ENCODE measurements at regions not wholly inside any gene's neighbourhood (a gene's known extent, or its start where the extent isn't known, plus 50 kb on each side); places are given as distances from the start of the nearest gene placed in this dataset.

DNA sequence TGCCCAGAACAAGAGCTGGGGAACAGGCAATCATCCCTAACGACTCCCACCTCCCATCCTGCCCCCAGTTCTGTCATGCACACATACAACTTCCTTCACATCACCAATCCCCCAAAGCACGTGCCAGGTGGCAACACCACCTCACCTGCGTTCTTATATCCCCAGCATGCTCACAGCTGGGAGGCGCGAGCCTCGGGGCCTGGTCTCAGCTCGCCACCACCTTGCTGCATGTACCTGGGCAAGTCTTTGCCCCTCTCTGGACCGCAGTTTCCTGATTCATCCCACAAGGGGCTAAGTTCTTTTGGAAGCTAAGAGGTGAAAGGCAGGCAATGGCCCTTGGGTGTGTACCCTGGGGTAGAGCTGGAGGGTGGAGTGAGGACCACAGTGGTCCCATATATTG lies 119.2 kb upstream of the PJA1 start:
- BruUV-seq (replicated peaks) = no TSS peak
- intact Hi-C loops (cut with micrococcal nuclease; ENCODE audit: unreplicated experiment) (loop anchor here (10.0 kb wide), 1 partner anchor 60 kb away; no protein-coding TSS in a partner anchor), in situ Hi-C loops (cut with HindIII; ENCODE audit: low pct_unique_long_range_greater_than_20kb, low sequenced_read_pairs) (no loop called here)
- no peaks in the 10 kb centered on the region for H3K9me3 ChIP-seq (ENCODE audit: control insufficient read depth, insufficient read depth, low read depth, low read length)
- ChIA-PET CTCF (no interaction called here), POLR2A (no interaction called here)
- no peak overlapping the region for H3K4me3 ChIP-seq (ENCODE audit: low read depth in 2 of 2, low read length in 2 of 2)
- no peaks in the 10 kb centered on the region for H3K36me3 ChIP-seq (ENCODE audit: control insufficient read depth, insufficient read depth, low read length)
- DNase-seq (ENCODE audit: low read depth, low spot score) (no peak), ATAC-seq (no peak)
- H3K4me1 ChIP-seq (ENCODE audit: control insufficient read depth, insufficient read depth, low read length) = no peaks in the 10 kb centered on the region; the same call in 1 of the 2 replicates
- H3K27ac ChIP-seq (ENCODE audit: low read length) = no peak overlapping the region
- no peaks in the 10 kb centered on the region for H3K27me3 ChIP-seq (ENCODE audit: control insufficient read depth, insufficient read depth, low read length)
- TF ChIP-seq, protein P1, sequence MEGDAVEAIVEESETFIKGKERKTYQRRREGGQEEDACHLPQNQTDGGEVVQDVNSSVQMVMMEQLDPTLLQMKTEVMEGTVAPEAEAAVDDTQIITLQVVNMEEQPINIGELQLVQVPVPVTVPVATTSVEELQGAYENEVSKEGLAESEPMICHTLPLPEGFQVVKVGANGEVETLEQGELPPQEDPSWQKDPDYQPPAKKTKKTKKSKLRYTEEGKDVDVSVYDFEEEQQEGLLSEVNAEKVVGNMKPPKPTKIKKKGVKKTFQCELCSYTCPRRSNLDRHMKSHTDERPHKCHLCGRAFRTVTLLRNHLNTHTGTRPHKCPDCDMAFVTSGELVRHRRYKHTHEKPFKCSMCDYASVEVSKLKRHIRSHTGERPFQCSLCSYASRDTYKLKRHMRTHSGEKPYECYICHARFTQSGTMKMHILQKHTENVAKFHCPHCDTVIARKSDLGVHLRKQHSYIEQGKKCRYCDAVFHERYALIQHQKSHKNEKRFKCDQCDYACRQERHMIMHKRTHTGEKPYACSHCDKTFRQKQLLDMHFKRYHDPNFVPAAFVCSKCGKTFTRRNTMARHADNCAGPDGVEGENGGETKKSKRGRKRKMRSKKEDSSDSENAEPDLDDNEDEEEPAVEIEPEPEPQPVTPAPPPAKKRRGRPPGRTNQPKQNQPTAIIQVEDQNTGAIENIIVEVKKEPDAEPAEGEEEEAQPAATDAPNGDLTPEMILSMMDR (IDR thresholded peaks at IDR 0.05) = no peak
- no peak for TF ChIP-seq TCF7L2 (IDR thresholded peaks at IDR 0.05; ENCODE audit: low read depth, low read length)
- TF ChIP-seq SIN3A (IDR thresholded peaks at IDR 0.05; ENCODE audit: borderline replicate concordance, insufficient read depth, low read depth, low read length) = no peak
- no peak for TF ChIP-seq POLR2AphosphoS5 (IDR thresholded peaks at IDR 0.05; ENCODE audit: low read depth, low read length)
- TF ChIP-seq REST (IDR thresholded peaks at IDR 0.05; ENCODE audit: insufficient read depth in 1 of 2, low read depth in 2 of 2, low read length in 1 of 2) = no peak

- no peak overlapping the region for H3K4me3 ChIP-seq (ENCODE audit: low read depth in 2 of 2, low read length in 2 of 2)
- intact Hi-C loops (cut with micrococcal nuclease; ENCODE audit: unreplicated experiment) = loop anchor here (10.0 kb wide), 1 partner anchor 58 kb away; no protein-coding TSS in a partner anchor
Measured at GRCh38 chrX:69282893-69283690, 117.8 kb upstream of the PJA1 start.

More at GRCh38 chrX:69282893-69283690, 117.8 kb upstream of the PJA1 start:
- in situ Hi-C loops (cut with HindIII; ENCODE audit: low pct_unique_long_range_greater_than_20kb, low sequenced_read_pairs) = no loop called here
- ATAC-seq (no peak), DNase-seq (ENCODE audit: low read depth, low spot score) (no peak)
- Histone ChIP-seq H3K36me3 (ENCODE audit: control insufficient read depth, insufficient read depth, low read length) (no peaks in the 10 kb centered on the region), H3K27ac (ENCODE audit: low read length) (no peak overlapping the region), H3K4me1 (ENCODE audit: control insufficient read depth, insufficient read depth, low read length) (no peaks in the 10 kb centered on the region; the same call in 1 of the 2 replicates), H3K27me3 (ENCODE audit: control insufficient read depth, insufficient read depth, low read length) (no peaks in the 10 kb centered on the region), H3K9me3 (ENCODE audit: control insufficient read depth, insufficient read depth, low read depth, low read length) (no peaks in the 10 kb centered on the region)
- TF ChIP-seq SIN3A (IDR thresholded peaks at IDR 0.05; ENCODE audit: borderline replicate concordance, insufficient read depth, low read depth, low read length) = no peak
- TF ChIP-seq POLR2AphosphoS5 (IDR thresholded peaks at IDR 0.05; ENCODE audit: low read depth, low read length) = no peak
- TF ChIP-seq, protein P1 (IDR thresholded peaks at IDR 0.05) = peak; percentile 31; the same call in 1 of the 2 replicates
- BruUV-seq (replicated peaks) = no TSS peak
- ChIA-PET CTCF (interaction anchor here (0.6 to 1.7 kb wide), 4 partner anchors 21 to 460 kb away, joined by 3 to 6 read pairs (median 4); no protein-coding TSS in a partner anchor), POLR2A (no interaction called here)
